DND-41 (cell line): ENCODE measurements at regions not wholly inside any gene's neighbourhood (a gene's known extent, or its start where the extent isn't known, plus 50 kb on each side); places are given as distances from the start of the nearest gene placed in this dataset.

ENCODE experiments used
- CTCF ChIP-seq: IDR thresholded peaks from 2 replicates; pipeline ENCODE4 v1.5.1; 2012; ENCODE audit warnings: borderline replicate concordance, low read length, moderate library complexity, mild to moderate bottlenecking; ENCODE audit not compliant: poor library complexity, severe bottlenecking; ENCODE audit errors: extremely low read depth
- EZH2 ChIP-seq: IDR thresholded peaks from 3 replicates; pipeline ENCODE4 v1.6.1; 2012; ENCODE audit warnings: borderline replicate concordance, low read depth, mild to moderate bottlenecking, moderate library complexity, low read length, inconsistent platforms; ENCODE audit not compliant: severe bottlenecking

- TF ChIP-seq CTCF (no peak), EZH2 (no peak)
These were observed 51.1 kb upstream of the CHST15 start for GRCh38 chr10:124144536-124144935.
